ENCODE measurements at regions not wholly inside any gene's neighbourhood (a gene's known extent, or its start where the extent isn't known, plus 50 kb on each side); places are given as distances from the start of the nearest gene placed in this dataset.

- TF ChIP-seq SMC3 (IDR thresholded peaks at IDR 0.05; ENCODE audit: borderline replicate concordance, low read length) = no peak
- TF ChIP-seq PML (IDR thresholded peaks at IDR 0.05; ENCODE audit: low read length) = no peak
- TF ChIP-seq RAD21 (IDR thresholded peaks at IDR 0.05; ENCODE audit: insufficient read depth, low read depth, low read length) = no peak
- TF ChIP-seq BCLAF1 (IDR thresholded peaks at IDR 0.05) = no peak
- no peak for TF ChIP-seq IKZF1 (conservative IDR thresholded peaks at IDR 0.05)
- no peak for TF ChIP-seq NR2F1 (conservative IDR thresholded peaks at IDR 0.05)
- no peak for TF ChIP-seq ZNF384 (IDR thresholded peaks at IDR 0.05; ENCODE audit: borderline replicate concordance, low read depth, low read length)
- no peak for TF ChIP-seq SMARCA5 (IDR thresholded peaks at IDR 0.05)
- no peak for TF ChIP-seq REST (IDR thresholded peaks at IDR 0.05; ENCODE audit: low read depth, low read length)
Observed at GRCh38 chr4:126213996-126214395, 899.2 kb downstream of the FAT4 start (continued).
